GM21381 (cell line): ENCODE measurements at regions not wholly inside any gene's neighbourhood (a gene's known extent, or its start where the extent isn't known, plus 50 kb on each side); places are given as distances from the start of the nearest gene placed in this dataset.

ENCODE experiments used
- ATAC-seq: cut with Tn5 transposase; IDR thresholded peaks from one replicate; pipeline ENCODE4 v1.9.1; 2021; ENCODE audit warnings: mild to moderate bottlenecking, moderate library complexity; ENCODE audit not compliant: unreplicated experiment

GRCh38 chr3:154018100-154018696 lies 103.0 kb upstream of the ARHGEF26 start:
- ATAC-seq, result peak; percentile 73

- ATAC-seq, result no peak
Measured at GRCh38 chr3:154022606-154023005, 98.6 kb upstream of the ARHGEF26 start.

GRCh38 chr3:154023148-154023547 lies 98.0 kb upstream of the ARHGEF26 start:
- ATAC-seq, result no peak

- no peak for ATAC-seq
Measured at GRCh38 chr3:154025007-154025406, 96.2 kb upstream of the ARHGEF26 start.

- no peak for ATAC-seq
Measured at GRCh38 chr3:154029926-154030325, 91.3 kb upstream of the ARHGEF26 start.

- ATAC-seq, result no peak
Measured at GRCh38 chr3:154034797-154035330, 86.3 kb upstream of the ARHGEF26 start.

GRCh38 chr3:154040283-154040682 lies 80.9 kb upstream of the ARHGEF26 start:
- ATAC-seq, result no peak

- no peak for ATAC-seq
Measured at GRCh38 chr3:154044671-154045070, 76.5 kb upstream of the ARHGEF26 start.

GRCh38 chr3:154050216-154050615 lies 71.0 kb upstream of the ARHGEF26 start:
- ATAC-seq, result no peak

- ATAC-seq, result no peak
Measured at GRCh38 chr3:154050766-154051165, 70.4 kb upstream of the ARHGEF26 start.

- ATAC-seq, result no peak
Measured at GRCh38 chr3:154059833-154060232, 61.4 kb upstream of the ARHGEF26 start.

- no peak for ATAC-seq
Measured at GRCh38 chr3:154060238-154061000, 60.8 kb upstream of the ARHGEF26 start.

GRCh38 chr3:154061001-154061370 lies 60.2 kb upstream of the ARHGEF26 start:
- ATAC-seq, result no peak

GRCh38 chr3:154062513-154062912 lies 58.7 kb upstream of the ARHGEF26 start:
- no peak for ATAC-seq

- ATAC-seq, result no peak
Measured at GRCh38 chr3:154071146-154071545, 50.0 kb upstream of the ARHGEF26 start.
